GM20431 (cell line): ENCODE measurements at regions not wholly inside any gene's neighbourhood (a gene's known extent, or its start where the extent isn't known, plus 50 kb on each side); places are given as distances from the start of the nearest gene placed in this dataset.

Experiments
- in situ Hi-C: fragments of 300-500 bp; cut with MseI, MboI; formaldehyde crosslinking; loops from one replicate; pipeline ENCODE4 v1.15.0; 2020; ENCODE audit warnings: low sequenced_read_pairs; ENCODE audit not compliant: unreplicated experiment

- in situ Hi-C loops = no loop called here
Measured at GRCh38 chr15:95325763-95326404, 1004.6 kb upstream of the NR2F2 start.

DNA sequence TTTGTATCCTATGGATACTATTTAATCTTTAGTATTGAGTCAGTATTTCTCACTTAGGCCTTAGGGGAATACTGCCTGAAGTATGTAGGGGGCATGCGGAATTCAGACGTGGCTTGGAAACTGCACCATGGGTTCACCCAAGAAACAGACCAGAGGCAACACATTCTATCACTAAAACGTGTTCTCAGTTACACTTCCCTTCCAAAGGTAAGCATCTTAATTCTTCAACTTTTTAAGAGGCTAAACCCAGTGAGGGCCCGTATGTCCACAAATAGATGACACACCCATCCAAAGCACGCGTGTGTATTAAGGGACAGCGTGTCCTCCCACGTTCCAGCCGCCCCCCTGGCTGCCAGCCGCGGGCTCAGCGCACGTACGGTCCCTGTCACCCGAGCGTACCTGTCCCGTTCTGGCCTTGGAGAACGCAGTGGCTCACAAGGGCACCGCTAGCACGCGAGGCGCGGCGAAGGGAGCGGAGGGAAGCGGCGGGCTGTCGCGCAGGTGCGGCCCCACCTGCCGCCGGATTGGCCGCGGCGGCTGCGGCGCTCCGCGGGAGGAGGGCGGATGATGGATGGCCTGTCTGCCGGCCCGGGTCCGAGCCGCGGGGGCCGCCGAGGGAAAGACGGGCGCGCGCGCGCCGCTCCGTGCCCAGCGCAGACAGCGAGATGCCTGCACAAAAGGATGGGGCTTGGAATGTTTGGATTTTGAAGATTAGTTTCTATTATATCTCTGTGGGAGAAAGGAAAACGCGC is 1003.9 kb upstream of the NR2F2 start:
- in situ Hi-C loops = no loop called here

GRCh38 chr15:95327183-95327525 is 1003.3 kb upstream of the NR2F2 start:
- in situ Hi-C loops = no loop called here

GRCh38 chr15:95327661-95328060 is 1002.8 kb upstream of the NR2F2 start:
- in situ Hi-C loops = no loop called here

DNA sequence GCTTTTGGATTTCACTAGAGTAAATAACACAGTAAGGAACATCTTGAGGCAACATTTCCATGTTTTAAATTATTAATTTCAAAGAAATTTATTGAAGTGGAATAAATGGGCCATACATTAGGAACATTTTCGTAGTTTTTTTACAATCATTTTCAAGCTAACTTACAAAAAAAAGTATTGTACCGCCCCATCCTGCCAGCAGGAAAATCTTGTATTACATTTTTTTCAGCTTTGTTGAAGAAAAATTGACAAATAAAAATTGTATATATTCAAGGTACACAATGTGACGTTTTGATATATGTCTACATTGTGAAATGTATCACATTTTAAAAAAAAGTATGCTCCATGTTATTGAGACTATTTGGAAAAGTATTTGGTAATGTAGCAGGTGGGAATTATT is 1001.9 kb upstream of the NR2F2 start:
- in situ Hi-C loops = no loop called here

GRCh38 chr15:95329362-95329761 is 1001.1 kb upstream of the NR2F2 start:
- in situ Hi-C loops = no loop called here

DNA sequence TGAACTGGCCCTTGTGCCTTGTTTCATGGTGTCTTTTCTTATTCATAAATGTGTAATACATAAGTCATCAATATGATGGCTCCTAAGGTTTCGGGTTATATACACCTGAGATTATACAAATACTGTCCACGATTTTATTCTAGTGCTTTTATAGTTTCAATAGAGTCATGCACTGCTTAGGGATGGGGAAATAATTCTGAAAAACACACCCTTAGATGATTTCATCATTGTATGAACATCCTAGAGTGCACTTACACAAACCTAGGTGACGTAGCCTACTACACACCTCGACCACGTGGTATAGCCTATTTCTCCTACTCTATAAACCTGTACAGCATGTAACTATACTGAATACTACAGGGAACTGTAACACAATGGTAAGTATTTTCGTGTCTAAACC is 988.8 kb upstream of the NR2F2 start:
- in situ Hi-C loops = no loop called here

DNA sequence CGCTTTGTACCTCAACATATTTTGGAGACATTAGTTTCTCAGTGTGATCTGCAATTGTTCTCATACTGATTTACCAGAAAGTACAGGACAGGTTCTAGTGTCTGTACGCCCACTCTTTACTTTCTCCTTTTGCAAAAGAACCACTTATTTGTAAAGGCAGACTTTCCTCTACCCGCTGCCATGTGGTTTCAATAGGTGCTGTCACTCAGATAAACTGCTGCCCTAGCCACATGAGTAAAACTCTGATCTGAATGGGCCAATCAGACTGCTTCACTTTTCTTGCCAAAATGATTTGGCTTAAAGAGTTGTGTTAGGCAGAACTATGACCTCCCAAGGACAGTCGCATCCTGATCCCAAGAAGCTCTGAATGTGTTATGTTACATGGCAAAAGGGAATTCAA is 984.6 kb upstream of the NR2F2 start:
- in situ Hi-C loops = no loop called here

GRCh38 chr15:95346721-95347475 is 983.6 kb upstream of the NR2F2 start:
- in situ Hi-C loops = no loop called here

- in situ Hi-C loops = no loop called here
Measured at GRCh38 chr15:95347837-95348236, 982.7 kb upstream of the NR2F2 start.

DNA sequence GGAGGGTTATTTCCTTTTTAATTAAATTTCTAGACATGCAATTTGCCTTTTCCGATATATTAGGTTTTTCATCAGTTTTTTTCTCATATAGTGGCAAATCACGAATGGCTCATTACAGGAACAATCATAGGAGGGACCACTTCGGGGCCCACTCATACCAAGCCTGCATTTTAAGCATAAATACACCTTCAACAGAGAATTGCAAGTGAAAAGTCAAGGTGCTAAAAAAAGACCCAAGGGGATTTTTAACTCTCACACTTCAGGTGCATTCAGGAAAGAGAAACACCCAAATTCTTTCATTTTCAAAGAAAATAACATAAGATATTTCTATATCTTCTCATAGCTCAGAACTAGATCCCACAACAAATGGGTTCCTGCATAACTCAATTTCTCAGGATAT is 979.6 kb upstream of the NR2F2 start:
- in situ Hi-C loops = no loop called here

DNA sequence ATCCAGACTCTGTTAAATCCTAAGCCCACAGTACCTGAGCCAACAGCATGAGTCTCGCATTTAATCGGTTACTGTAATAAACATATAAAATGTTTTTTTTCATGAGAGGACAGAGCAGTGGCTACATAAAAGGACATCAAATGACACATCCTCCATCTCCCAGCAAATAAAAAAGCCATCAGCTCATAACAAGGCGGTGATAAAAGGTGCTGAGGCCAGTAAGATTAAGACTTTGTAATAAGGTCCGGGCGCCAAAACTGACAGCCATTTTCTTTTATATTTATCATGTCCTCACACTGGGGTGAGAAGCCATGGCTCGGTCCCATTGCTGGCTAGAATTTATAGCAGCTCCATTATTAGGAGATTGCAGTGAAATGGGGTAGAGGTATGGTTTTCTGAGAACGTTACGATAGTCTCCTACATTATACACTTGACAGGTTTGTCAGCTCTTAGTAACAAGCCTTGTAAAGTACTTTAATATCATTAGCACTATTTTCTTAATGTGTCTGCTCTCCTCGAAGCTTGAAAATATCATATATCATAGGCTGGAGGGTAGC is 977.8 kb upstream of the NR2F2 start:
- in situ Hi-C loops = no loop called here

DNA sequence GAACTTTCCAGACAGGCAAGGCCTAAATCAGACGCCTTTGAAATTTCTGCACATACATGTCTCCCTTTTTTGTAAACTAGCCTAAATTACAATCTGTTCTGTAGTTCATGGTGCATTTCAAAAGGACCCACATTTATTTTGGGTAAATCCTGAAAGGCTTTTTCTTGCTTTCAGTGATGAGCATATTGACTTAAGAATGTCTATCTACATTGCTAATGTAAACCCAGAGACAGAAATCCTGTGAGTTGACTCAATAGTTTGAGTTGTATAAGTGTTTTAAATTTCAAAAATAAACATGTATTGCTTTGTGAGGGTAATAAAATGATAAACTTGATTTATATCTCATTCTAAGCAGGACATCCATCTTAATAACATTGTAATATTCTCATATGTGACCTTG is 977.0 kb upstream of the NR2F2 start:
- in situ Hi-C loops = no loop called here

DNA sequence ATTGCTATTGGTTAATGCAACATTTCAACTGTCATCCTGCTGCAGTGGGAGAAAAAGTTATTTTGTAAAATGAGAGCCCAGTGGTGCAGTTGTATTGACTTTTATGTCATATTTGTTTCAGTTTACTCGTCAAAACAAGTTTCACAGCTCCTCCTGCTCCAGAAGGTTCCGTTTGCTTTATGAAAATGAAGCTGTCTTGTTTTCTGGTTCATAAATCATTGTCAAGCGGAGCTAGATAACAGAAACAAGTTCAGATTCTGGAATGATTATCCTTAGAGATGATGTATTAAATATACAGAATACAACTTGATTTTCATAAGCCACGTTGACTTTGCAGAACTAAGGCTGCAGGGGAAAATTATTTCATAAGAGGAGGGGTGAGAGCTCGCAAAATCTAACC is 970.5 kb upstream of the NR2F2 start:
- in situ Hi-C loops = no loop called here

DNA sequence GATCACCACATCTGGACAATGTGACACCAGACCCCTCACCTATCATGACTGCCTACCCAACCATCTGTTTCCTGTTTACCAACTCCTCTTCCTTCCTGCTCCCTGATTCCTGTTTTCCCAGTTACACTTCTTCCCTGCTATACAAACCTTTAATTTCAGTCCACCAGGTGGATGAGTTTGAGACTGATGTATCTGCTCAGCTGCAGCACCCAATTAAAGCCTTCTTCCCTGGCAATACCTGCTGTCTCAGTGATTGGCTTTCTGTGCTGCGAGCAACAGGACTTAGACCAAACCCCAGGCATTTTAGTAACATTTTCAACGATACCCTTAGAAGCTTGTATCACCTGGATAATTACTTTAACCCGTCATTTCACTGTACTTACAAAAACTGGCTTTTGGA is 968.2 kb upstream of the NR2F2 start:
- in situ Hi-C loops = no loop called here

GRCh38 chr15:95363646-95364045 is 966.9 kb upstream of the NR2F2 start:
- in situ Hi-C loops = no loop called here

DNA sequence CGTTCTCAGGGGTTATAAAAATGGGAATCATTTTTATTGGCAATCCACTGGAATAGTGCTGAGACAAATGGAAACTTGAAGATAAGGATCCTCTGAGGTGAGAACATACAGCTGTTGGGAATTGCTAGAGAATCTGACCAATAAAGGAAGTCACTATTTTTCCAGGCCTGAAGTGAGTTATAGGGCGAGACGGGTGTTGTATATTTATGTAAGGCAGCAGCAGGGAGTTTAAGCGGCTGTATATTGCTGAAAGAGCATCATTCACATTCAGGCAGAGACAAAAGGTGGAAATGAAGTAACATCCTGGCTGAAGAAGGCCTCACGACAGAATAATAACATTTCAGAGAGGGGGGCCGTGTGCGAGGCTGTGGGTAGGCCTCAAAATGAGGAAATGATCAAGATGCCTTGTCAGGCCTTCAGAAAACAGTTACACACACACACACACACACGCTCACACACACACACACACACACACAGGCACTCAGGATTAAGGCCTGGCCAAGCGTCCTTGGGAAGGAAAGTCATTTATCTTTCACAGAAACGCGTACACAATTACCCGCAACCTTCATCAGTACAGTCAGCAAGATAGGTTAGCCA is 964.9 kb upstream of the NR2F2 start:
- in situ Hi-C loops = no loop called here

DNA sequence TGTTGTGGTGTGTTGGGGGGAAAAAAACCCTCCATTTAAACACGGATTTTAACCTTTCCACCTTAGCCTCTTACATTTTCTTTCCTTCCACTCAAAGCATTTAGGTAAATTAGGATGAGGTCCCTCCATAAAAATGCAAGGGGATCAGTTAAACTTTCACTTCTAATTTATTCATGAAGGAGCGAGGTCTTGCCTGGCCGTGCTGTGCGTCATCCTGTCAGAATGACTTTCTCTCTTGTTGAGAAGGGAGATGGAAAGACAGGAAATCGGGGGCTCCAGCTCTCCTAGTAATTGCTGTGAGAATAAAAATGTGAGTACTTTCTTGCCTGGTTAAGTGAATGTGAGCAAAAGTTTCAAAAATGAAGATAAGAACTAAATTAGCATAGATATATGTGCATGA is 962.3 kb upstream of the NR2F2 start:
- in situ Hi-C loops = no loop called here

DNA sequence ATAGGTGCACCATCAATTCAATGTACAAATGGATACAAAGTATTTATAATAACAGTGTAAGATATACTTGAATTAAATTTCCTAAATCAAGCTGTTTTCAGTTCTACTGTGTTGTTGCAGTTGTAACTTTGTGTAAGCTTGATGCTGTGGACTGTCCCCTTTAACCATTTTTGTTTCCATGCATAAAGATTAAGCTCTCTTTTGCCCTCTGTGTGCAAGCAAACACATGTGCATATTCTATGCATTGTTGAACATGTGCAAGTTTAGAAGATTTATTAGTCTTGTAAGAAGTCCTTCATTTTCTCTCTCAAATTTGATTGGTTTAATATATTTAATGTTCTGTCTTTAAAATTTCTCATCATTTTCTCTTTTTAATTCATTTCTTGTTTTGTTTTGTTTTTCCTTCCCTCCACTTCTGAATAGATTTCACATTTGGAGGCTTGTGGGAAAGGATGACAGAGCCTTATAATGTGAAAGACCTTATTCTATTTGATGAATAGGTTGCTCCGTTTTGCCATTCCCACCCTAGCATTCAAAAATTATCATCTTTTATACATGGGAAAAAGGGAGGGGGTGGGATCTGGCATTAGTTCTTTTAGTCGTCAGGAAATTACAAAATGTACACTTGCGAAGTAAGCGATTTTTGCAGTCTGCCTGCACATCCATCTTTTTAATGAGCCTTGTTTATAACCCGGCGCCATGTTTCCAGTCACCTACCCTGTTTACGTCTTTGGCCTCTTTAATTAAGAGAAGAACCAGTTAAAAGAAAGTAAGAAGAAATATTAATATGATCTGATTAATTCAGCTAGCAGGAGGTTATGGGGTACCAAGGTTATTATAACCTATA is 961.5 kb upstream of the NR2F2 start:
- in situ Hi-C loops = no loop called here

DNA sequence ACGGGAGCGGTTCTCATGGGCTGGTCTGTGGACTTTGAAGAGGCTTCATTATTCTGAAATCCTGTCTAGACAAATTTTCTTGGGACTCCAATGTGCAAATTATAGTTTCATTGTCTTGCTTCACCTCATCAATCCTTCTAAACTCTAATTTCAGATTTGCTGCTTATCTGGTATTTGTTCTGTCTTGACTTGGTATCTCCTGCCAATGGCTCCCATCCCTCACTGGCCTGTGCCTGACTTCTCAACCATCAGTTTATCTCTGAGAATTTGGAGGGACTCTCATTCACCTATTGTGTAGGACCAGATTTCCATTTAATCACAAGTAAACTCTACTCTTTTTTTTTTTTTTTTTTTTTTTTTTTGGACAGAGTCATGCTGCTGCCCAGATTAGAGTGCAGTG is 960.2 kb upstream of the NR2F2 start:
- in situ Hi-C loops = no loop called here
